K562 (cell line): ENCODE measurements at regions not wholly inside any gene's neighbourhood (a gene's known extent, or its start where the extent isn't known, plus 50 kb on each side); places are given as distances from the start of the nearest gene placed in this dataset.

Experiments used
- ATAC-seq: fragments of 200-7000 bp; cut with Tn5 transposase; 3 replicates; pipeline ENCODE4 v1.9.1; 2020; ENCODE audit warnings: moderate library complexity
- BruUV-seq: library from RNA; stranded (reverse); fragments of 400-500 nt; replicated peaks from 2 replicates; lab custom pipeline; 2021; lab: Mats Ljungman, UMichigan
- CTCF ChIA-PET: fragments of 300-600 bp; formaldehyde crosslinking; extraction: SDS; loops from one replicate; lab custom pipeline; 2021; ENCODE audit warnings: low intra/inter-chr PET ratio; lab: Yijun Ruan, JAX
- POLR2A ChIA-PET: fragments of 300-600, 350-650 bp; sonication (Branson Sonifier 250); formaldehyde crosslinking; extraction: SDS; loops from one replicate; lab custom pipeline; 2021; ENCODE audit warnings: antibody characterized with exemption, inconsistent platforms; lab: Yijun Ruan, JAX
- DNase-seq, 4 experiments: peaks; one replicate each; pipeline versions ENCODE4 v3.0.0 to v3.0.0-alpha.2; 2011 to 2018; ENCODE audit warnings: low spot score in 3 of 4, mixed read lengths in 3 of 4; ENCODE audit errors: extremely low read depth in 1 of 4
- FAIRE-seq: peaks from 2 replicates; lab custom pipeline; 2011; peaks lifted over from hg19 to GRCh38; lab: Jason Lieb, UNC
- H2AFZ ChIP-seq: 2 replicates; pipeline ENCODE4 v1.6.0; 2011; ENCODE audit warnings: low read depth, low read length, control low read depth, inconsistent platforms
- H3K27ac ChIP-seq: fragments of 200-600 bp; 3 replicates; pipeline ENCODE4 v1.8.0; 2011; ENCODE audit warnings: low read depth, mild to moderate bottlenecking, control low read depth, inconsistent platforms, low read length, moderate library complexity, mixed read lengths; ENCODE audit errors: extremely low read depth
- H3K27me3 ChIP-seq, 2 experiments: fragments of 300-600 bp in 1 of 2; 2 replicates in 1 of 2; 3 replicates in 1 of 2; pipeline versions ENCODE4 v1.6.0 to v1.8.0; 2011; ENCODE audit warnings: inconsistent platforms in 2 of 2, low read length in 2 of 2, mild to moderate bottlenecking in 1 of 2, mixed read lengths in 1 of 2, moderate library complexity in 1 of 2; ENCODE audit not compliant: control insufficient read depth in 2 of 2, insufficient read depth in 2 of 2
- H3K36me3 ChIP-seq: fragments of 300-600 bp; 3 replicates; pipeline ENCODE4 v1.8.0; 2011; ENCODE audit warnings: mild to moderate bottlenecking, low read length, inconsistent platforms; ENCODE audit not compliant: control insufficient read depth, insufficient read depth
- H3K4me1 ChIP-seq, 2 experiments: fragments of 200-600 bp in 1 of 2; replicated peaks in 1 of 2; 2 replicates in 1 of 2; 3 replicates in 1 of 2; pipeline versions ENCODE4 v1.5.1 to v1.8.0; 2011; ENCODE audit warnings: inconsistent platforms in 2 of 2, low read length in 2 of 2, mild to moderate bottlenecking in 1 of 2, mixed read lengths in 1 of 2, moderate library complexity in 1 of 2; ENCODE audit not compliant: control insufficient read depth in 2 of 2, insufficient read depth in 2 of 2
- H3K4me2 ChIP-seq: 2 replicates; pipeline ENCODE4 v1.6.1; 2011; ENCODE audit warnings: low read length, control low read depth, inconsistent platforms, mixed read lengths; ENCODE audit not compliant: insufficient read depth
- H3K4me3 ChIP-seq: fragments of 200-600 bp; sonication (generic), shearing (Covaris generic); 2 replicates; pipeline ENCODE4 v1.5.1; 2016; ENCODE audit warnings: control low read depth, inconsistent platforms
- H3K79me2 ChIP-seq: fragments of 200-600 bp; 3 replicates; pipeline ENCODE4 v1.8.0; 2011; ENCODE audit warnings: low read length, inconsistent platforms; ENCODE audit not compliant: control insufficient read depth, insufficient read depth
- H3K9ac ChIP-seq, 2 experiments: 2 replicates each; pipeline versions ENCODE4 v1.6.0 to v1.6.1; 2011; ENCODE audit warnings: low read depth in 2 of 2, low read length in 2 of 2, control low read depth in 1 of 2, inconsistent platforms in 1 of 2, mild to moderate bottlenecking in 1 of 2, mixed read lengths in 1 of 2; ENCODE audit not compliant: insufficient read depth in 1 of 2
- H3K9me1 ChIP-seq: one replicate; pipeline ENCODE4 v1.6.0; 2011; ENCODE audit warnings: inconsistent platforms, mild to moderate bottlenecking, low read length, moderate library complexity; ENCODE audit not compliant: control insufficient read depth, insufficient read depth
- H3K9me3 ChIP-seq: replicated peaks from 2 replicates; pipeline ENCODE4 v1.5.1; 2011; ENCODE audit warnings: low read depth, low read length, inconsistent platforms; ENCODE audit not compliant: control insufficient read depth, insufficient read depth
- H4K20me1 ChIP-seq: replicated peaks from 2 replicates; pipeline ENCODE4 v1.6.1; 2011; ENCODE audit warnings: low read length, inconsistent platforms, mixed read lengths; ENCODE audit not compliant: control insufficient read depth, insufficient read depth
- COPS2 ChIP-seq: fragments of 450-650 bp; conservative IDR thresholded peaks from 2 replicates; pipeline ENCODE4 v1.6.1; 2016; ENCODE audit warnings: mild to moderate bottlenecking, moderate library complexity
- ELF1 ChIP-seq: fragments of 200-800 bp; sonication (Bioruptor generic); IDR thresholded peaks from 2 replicates; pipeline ENCODE4 v1.6.1; 2016; ENCODE audit warnings: missing genetic modification characterization, missing compliant biosample characterization
- ETV1 ChIP-seq: fragments of 450-650 bp; conservative IDR thresholded peaks from 2 replicates; pipeline ENCODE4 v1.6.1; 2016; ENCODE audit warnings: missing genetic modification characterization, control low read depth, low read depth, missing compliant biosample characterization
- PCBP1 ChIP-seq: fragments of 200-400 bp; formaldehyde crosslinking; IDR thresholded peaks from 2 replicates; pipeline ENCODE4 v1.6.1; 2018; ENCODE audit warnings: mild to moderate bottlenecking, low read depth, low read length; ENCODE audit not compliant: poor library complexity, severe bottlenecking
- PCBP2 ChIP-seq: fragments of 200-400 bp; formaldehyde crosslinking; IDR thresholded peaks from 2 replicates; pipeline ENCODE4 v1.6.1; 2018; ENCODE audit warnings: low read length, low read depth, mild to moderate bottlenecking, moderate library complexity; ENCODE audit not compliant: poor library complexity, severe bottlenecking
- SIX5 ChIP-seq, 2 experiments: IDR thresholded peaks; 2 replicates each; pipeline ENCODE4 v1.6.1; 2011; ENCODE audit warnings: low read length in 2 of 2, borderline replicate concordance in 1 of 2, low read depth in 1 of 2, mild to moderate bottlenecking in 1 of 2, moderate library complexity in 1 of 2; ENCODE audit not compliant: insufficient read depth in 1 of 2
- ZNF324 ChIP-seq: fragments of 250-450 bp; sonication (Bioruptor Pico); IDR thresholded peaks from 2 replicates; pipeline ENCODE4 v1.4.0; 2020; ENCODE audit warnings: mild to moderate bottlenecking
- WGBS: fragments of 100-300 bp; shearing (Covaris generic); methylation state at CpG from one replicate; pipeline ENCODE4 v1.1.6; 2016; ENCODE audit warnings: low coverage, mixed read lengths; ENCODE audit not compliant: insufficient coverage; ENCODE audit errors: missing lambda C conversion rate; 5-methylcytosine and 5-hydroxymethylcytosine counted together
- in situ Hi-C: fragments of 300-500 bp; cut with MboI; formaldehyde crosslinking; loops from 4 replicates; pipeline ENCODE4 v1.15.0; 2018; ENCODE audit warnings: inconsistent platforms, mixed read lengths
- intact Hi-C: fragments of 100-400 bp; cut with micrococcal nuclease; formaldehyde crosslinking; loops from 2 replicates; pipeline ENCODE4 v1.14.2; 2022
- TF ChIP-seq, protein P1 (sequence below): IDR thresholded peaks from 2 replicates; pipeline ENCODE4 v1.6.1; 2014; ENCODE audit warnings: antibody characterized with exemption
- TF ChIP-seq, protein P2 (sequence below): sonication (generic); formaldehyde crosslinking; IDR thresholded peaks from 2 replicates; pipeline ENCODE4 v1.8.0; 2023; ENCODE audit warnings: missing genetic modification reagents, mild to moderate bottlenecking, borderline replicate concordance

DNA sequence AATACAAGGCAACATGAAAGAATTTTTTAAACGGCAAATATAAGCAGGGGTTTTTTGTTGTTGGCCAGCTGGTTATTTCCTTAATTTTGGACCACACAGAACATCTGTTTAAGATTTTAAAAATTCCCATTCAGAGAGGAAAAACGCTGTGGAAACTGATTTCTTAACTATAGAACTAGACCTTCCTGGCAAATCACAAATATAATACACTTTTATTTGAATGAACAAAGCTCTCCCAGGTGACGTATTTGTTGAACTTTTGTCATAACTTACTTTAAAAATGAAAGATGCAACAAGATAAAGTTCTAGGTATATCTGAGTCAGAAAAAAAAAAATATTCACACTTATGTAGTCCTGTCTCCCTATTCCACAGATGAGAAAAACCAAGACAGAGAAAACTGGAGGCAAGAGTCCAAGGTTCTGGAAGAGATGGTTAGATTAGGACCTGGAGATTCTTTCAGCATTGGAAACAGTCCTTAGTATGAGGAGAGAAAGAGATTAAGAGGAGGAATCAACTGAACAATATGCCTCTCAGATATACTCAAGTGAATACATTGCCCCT, 269.1 kb downstream of the NEBL start:
- Histone ChIP-seq H3K9me3 (no peaks in the 10 kb centered on the region), H3K4me3 (no peak overlapping the region), H3K4me1 (no peaks in the 10 kb centered on the region), H3K9me1 (no peaks in the 10 kb centered on the region), H3K9ac (no peak overlapping the region), H3K79me2 (no peaks in the 10 kb centered on the region)
- no peak for ATAC-seq
- in situ Hi-C loops = no loop called here
- TF ChIP-seq SIX5 (IDR thresholded peaks at IDR 0.05; ENCODE audit: borderline replicate concordance in 1 of 2, insufficient read depth in 1 of 2, low read depth in 1 of 2, low read length in 2 of 2) (no peak), ELF1 (tag) (no peak), ETV1 (tag) (no peak), COPS2 (no peak), ZNF324 (CRISPR knock-in tag) (no peak), PCBP1 (no peak), PCBP2 (no peak)
- TF ChIP-seq, protein P1, sequence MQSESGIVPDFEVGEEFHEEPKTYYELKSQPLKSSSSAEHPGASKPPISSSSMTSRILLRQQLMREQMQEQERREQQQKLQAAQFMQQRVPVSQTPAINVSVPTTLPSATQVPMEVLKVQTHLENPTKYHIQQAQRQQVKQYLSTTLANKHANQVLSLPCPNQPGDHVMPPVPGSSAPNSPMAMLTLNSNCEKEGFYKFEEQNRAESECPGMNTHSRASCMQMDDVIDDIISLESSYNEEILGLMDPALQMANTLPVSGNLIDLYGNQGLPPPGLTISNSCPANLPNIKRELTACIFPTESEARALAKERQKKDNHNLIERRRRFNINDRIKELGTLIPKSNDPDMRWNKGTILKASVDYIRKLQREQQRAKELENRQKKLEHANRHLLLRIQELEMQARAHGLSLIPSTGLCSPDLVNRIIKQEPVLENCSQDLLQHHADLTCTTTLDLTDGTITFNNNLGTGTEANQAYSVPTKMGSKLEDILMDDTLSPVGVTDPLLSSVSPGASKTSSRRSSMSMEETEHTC = no peak
- TF ChIP-seq, protein P2, sequence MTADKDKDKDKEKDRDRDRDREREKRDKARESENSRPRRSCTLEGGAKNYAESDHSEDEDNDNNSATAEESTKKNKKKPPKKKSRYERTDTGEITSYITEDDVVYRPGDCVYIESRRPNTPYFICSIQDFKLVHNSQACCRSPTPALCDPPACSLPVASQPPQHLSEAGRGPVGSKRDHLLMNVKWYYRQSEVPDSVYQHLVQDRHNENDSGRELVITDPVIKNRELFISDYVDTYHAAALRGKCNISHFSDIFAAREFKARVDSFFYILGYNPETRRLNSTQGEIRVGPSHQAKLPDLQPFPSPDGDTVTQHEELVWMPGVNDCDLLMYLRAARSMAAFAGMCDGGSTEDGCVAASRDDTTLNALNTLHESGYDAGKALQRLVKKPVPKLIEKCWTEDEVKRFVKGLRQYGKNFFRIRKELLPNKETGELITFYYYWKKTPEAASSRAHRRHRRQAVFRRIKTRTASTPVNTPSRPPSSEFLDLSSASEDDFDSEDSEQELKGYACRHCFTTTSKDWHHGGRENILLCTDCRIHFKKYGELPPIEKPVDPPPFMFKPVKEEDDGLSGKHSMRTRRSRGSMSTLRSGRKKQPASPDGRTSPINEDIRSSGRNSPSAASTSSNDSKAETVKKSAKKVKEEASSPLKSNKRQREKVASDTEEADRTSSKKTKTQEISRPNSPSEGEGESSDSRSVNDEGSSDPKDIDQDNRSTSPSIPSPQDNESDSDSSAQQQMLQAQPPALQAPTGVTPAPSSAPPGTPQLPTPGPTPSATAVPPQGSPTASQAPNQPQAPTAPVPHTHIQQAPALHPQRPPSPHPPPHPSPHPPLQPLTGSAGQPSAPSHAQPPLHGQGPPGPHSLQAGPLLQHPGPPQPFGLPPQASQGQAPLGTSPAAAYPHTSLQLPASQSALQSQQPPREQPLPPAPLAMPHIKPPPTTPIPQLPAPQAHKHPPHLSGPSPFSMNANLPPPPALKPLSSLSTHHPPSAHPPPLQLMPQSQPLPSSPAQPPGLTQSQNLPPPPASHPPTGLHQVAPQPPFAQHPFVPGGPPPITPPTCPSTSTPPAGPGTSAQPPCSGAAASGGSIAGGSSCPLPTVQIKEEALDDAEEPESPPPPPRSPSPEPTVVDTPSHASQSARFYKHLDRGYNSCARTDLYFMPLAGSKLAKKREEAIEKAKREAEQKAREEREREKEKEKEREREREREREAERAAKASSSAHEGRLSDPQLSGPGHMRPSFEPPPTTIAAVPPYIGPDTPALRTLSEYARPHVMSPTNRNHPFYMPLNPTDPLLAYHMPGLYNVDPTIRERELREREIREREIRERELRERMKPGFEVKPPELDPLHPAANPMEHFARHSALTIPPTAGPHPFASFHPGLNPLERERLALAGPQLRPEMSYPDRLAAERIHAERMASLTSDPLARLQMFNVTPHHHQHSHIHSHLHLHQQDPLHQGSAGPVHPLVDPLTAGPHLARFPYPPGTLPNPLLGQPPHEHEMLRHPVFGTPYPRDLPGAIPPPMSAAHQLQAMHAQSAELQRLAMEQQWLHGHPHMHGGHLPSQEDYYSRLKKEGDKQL = no peak
- TF ChIP-seq, all 486 proteins: peak for 0
- H3K4me2 ChIP-seq = no peak overlapping the region
- intact Hi-C loops = no loop called here
- H3K27me3 ChIP-seq = no peaks in the 10 kb centered on the region
- no peaks in the 10 kb centered on the region for H3K36me3 ChIP-seq
- no peak overlapping the region for H2AFZ ChIP-seq
- FAIRE-seq = no peak
- 0% methylated on average over 3 of the region's 3 CpGs for WGBS
- ChIA-PET POLR2A (no interaction called here), CTCF (no interaction called here)
- H3K27ac ChIP-seq = no peak overlapping the region
- no peaks in the 10 kb centered on the region for H4K20me1 ChIP-seq
- DNase-seq = no peak
- BruUV-seq = no TSS peak
